ENCODE measurements at regions not wholly inside any gene's neighbourhood (a gene's known extent, or its start where the extent isn't known, plus 50 kb on each side); places are given as distances from the start of the nearest gene placed in this dataset.

DNA sequence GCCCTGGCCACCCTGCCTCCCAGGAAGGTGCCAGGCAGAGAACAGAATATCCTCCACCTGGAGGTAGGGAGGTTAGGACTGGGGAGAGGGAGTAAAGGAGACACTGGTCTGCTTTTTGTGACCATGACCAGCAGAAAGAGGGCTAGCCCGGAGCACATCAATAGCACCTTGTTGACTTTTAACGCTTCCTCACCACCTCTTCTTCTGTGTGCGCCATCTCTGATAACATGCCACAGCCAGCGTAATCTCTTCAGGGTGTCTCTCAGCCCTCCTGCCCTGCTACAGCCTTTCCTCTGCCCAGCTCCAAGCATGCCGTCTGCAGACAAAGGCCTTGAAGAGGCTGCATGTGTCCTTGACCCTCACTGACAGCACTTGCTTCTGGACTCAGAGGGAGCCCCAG, 50.9 kb upstream of the GJA5 start:
- Mint-ChIP-seq H3K4me1 (ENCODE audit: low read depth in 2 of 2) (no peaks in the 10 kb centered on the region), H3K4me3 (no peak overlapping the region), H3K36me3 (no peaks in the 10 kb centered on the region), H3K9me3 (no peaks in the 10 kb centered on the region), H3K27me3 (peaks cover 9 to 17% of the 10 kb centered on the region in 2 donors), H3K27ac (no peak overlapping the region)
- DNase-seq (ENCODE audit: low spot score) (no peak), ATAC-seq (peak in 1 of 2 donors; percentile 37)

DNA sequence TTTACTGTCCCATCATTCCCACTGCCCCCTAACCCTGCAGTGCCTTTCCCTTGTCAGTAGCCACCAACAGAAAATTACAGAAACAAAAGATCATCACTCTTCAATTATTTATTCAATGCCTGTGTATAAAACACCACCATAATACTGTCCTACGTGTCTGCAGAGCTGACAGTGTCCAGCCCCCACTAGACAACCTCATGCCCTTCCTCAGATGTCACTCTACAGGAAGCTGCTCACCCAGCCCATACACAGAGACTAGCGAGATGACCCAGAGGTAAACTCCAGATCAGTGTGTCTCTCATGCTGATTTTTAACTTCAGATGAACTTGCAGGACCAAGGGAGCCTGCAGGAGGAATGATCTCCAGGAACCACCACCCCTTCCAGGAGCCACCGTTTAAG, 51.3 kb upstream of the GJA5 start:
- Mint-ChIP-seq H3K27ac (no peak overlapping the region), H3K36me3 (no peaks in the 10 kb centered on the region), H3K9me3 (no peaks in the 10 kb centered on the region), H3K4me1 (ENCODE audit: low read depth in 2 of 2) (no peaks in the 10 kb centered on the region), H3K4me3 (no peak overlapping the region), H3K27me3 (peaks cover 9 to 17% of the 10 kb centered on the region in 2 donors)
- no peak for ATAC-seq
- DNase-seq (ENCODE audit: low spot score) = no peak

- Mint-ChIP-seq H3K27me3 (peaks cover 9 to 21% of the 10 kb centered on the region in 2 donors), H3K36me3 (no peaks in the 10 kb centered on the region), H3K9me3 (no peaks in the 10 kb centered on the region), H3K4me3 (no peak overlapping the region), H3K4me1 (ENCODE audit: low read depth in 2 of 2) (no peaks in the 10 kb centered on the region), H3K27ac (no peak overlapping the region)
- DNase-seq (ENCODE audit: low spot score) (no peak), ATAC-seq (no peak)
Measured at GRCh38 chr1:147812799-147813198, 52.4 kb upstream of the GJA5 start.

DNA sequence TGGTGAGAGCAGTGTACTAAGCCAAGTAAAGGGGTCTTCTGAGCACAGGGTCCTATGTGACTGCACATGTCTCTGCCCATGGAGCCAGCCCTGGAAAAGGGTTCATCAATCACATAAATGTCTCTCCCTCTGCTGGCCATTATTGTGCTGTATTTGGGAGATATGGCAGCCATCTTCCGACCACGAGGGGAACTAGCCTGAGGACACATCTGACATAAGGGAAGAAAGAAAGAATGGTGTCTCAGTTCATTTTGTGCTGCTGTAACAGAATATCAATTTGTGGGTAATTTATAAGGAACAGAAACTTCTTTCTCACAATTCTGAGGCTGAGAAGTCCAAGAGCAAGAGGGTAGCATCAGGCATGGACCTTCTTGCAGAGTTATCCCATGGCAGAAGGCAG, 55.1 kb upstream of the GJA5 start:
- Mint-ChIP-seq H3K27ac (no peak overlapping the region), H3K4me1 (ENCODE audit: low read depth in 2 of 2) (no peaks in the 10 kb centered on the region), H3K4me3 (no peak overlapping the region), H3K9me3 (no peaks in the 10 kb centered on the region), H3K27me3 (peaks cover 12 to 22% of the 10 kb centered on the region in 2 donors), H3K36me3 (no peaks in the 10 kb centered on the region)
- ATAC-seq = no peak
- DNase-seq (ENCODE audit: low spot score) = no peak

DNA sequence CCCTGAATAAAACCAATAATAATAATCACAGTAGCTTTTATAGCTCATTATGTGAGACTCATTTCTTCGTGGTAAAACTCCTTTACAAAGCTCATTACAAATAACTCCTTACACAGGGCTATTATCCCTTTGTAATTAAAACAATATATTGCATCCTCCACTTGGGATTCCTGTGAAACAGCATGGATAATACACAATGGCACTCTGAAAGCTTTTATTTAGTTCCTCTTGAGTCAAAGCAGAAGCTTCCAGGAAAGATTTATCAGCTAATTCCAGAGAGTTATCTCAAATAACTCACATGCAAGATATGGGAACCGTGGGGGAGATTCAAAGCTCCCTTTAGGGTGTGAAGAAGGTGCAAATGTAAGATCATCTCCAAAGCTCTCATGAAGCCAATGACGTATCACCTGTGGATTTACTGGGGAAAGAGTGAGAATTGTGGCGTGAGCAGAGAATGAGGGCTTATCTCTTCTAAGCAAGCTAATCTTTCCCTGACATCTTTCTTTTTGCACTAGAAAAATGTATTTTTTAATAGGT, 60.4 kb upstream of the GJA5 start:
- Mint-ChIP-seq H3K4me3 (no peak overlapping the region), H3K9me3 (no peaks in the 10 kb centered on the region), H3K36me3 (no peaks in the 10 kb centered on the region), H3K27me3 (peaks cover 10 to 16% of the 10 kb centered on the region in 2 donors), H3K27ac (no peak overlapping the region), H3K4me1 (ENCODE audit: low read depth in 2 of 2) (no peaks in the 10 kb centered on the region)
- DNase-seq (ENCODE audit: low spot score) (no peak), ATAC-seq (no peak)

- H3K4me1 Mint-ChIP-seq (ENCODE audit: low read depth in 2 of 2) = no peaks in the 10 kb centered on the region
- H3K27me3 Mint-ChIP-seq = peaks cover 8 to 16% of the 10 kb centered on the region in 2 donors
- no peak overlapping the region for H3K4me3 Mint-ChIP-seq
- no peaks in the 10 kb centered on the region for H3K36me3 Mint-ChIP-seq
- no peak overlapping the region for H3K27ac Mint-ChIP-seq
- no peak for ATAC-seq
- H3K9me3 Mint-ChIP-seq = no peaks in the 10 kb centered on the region
- no peak for DNase-seq (ENCODE audit: low spot score)
Measured at GRCh38 chr1:147821883-147822282, 61.5 kb upstream of the GJA5 start.

DNA sequence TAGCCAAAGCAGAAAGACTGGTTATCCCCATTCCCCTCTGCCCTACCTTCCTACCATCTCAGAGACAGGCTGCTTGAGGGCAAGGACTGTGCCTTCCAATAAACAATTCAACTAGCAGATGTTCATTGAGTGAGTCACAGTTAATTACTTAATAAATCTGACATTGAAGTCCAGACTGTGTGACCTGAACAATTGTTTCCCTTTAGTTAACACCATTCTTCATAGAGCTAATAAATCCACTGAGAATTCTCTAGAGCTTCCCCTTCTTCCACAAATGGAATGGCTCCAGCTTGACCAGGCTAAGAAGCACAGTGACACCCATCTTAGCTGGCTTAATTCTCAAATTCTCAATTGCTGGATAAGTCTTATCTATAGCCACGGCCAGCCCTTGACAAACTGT, 61.9 kb upstream of the GJA5 start:
- ATAC-seq (no peak), DNase-seq (ENCODE audit: low spot score) (no peak)
- H3K4me3 Mint-ChIP-seq = no peak overlapping the region
- peaks cover 8 to 17% of the 10 kb centered on the region in 2 donors for H3K27me3 Mint-ChIP-seq
- no peaks in the 10 kb centered on the region for H3K36me3 Mint-ChIP-seq
- H3K4me1 Mint-ChIP-seq (ENCODE audit: low read depth in 2 of 2) = no peaks in the 10 kb centered on the region
- no peak overlapping the region for H3K27ac Mint-ChIP-seq
- no peaks in the 10 kb centered on the region for H3K9me3 Mint-ChIP-seq

- no peak for ATAC-seq
- Mint-ChIP-seq H3K27ac (no peak overlapping the region), H3K36me3 (no peaks in the 10 kb centered on the region), H3K27me3 (peaks cover 14 to 22% of the 10 kb centered on the region in 2 donors), H3K4me1 (ENCODE audit: low read depth in 2 of 2) (no peaks in the 10 kb centered on the region), H3K4me3 (no peak overlapping the region), H3K9me3 (no peaks in the 10 kb centered on the region)
- DNase-seq (ENCODE audit: low spot score) = no peak
Measured at GRCh38 chr1:147824001-147824400, 63.6 kb upstream of the GJA5 start.

DNA sequence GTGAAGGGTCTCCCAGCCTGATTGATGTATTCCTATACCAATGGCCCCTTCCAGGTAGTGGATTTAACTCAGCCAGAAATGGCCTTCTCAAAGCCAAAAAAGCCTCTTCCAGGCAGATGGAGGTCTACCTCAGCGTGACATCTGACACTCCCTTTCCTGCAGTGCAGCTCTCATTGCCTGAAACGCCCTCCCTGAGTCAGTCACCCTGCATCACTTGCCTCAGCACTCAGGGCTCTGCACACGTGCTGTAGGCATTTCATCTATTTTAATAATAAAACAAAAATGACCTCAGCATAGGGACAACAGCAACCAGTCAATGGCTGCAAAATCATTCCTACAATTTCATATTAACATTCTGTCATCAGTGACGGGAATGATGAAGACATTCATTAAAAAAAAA, 64.4 kb upstream of the GJA5 start:
- no peaks in the 10 kb centered on the region for H3K9me3 Mint-ChIP-seq
- H3K4me1 Mint-ChIP-seq (ENCODE audit: low read depth in 2 of 2) = no peaks in the 10 kb centered on the region
- DNase-seq (ENCODE audit: low spot score) (no peak), ATAC-seq (no peak)
- no peak overlapping the region for H3K27ac Mint-ChIP-seq
- H3K4me3 Mint-ChIP-seq = no peak overlapping the region
- H3K36me3 Mint-ChIP-seq = no peaks in the 10 kb centered on the region
- H3K27me3 Mint-ChIP-seq = peaks cover 16 to 29% of the 10 kb centered on the region in 2 donors

GRCh38 chr1:147825586-147825985, 65.2 kb upstream of the GJA5 start:
- no peak for DNase-seq (ENCODE audit: low spot score)
- ATAC-seq = no peak
- Mint-ChIP-seq H3K27me3 (peaks cover 16 to 32% of the 10 kb centered on the region in 2 donors), H3K27ac (no peak overlapping the region), H3K36me3 (no peaks in the 10 kb centered on the region), H3K4me3 (no peak overlapping the region), H3K4me1 (ENCODE audit: low read depth in 2 of 2) (no peaks in the 10 kb centered on the region), H3K9me3 (no peaks in the 10 kb centered on the region)

GRCh38 chr1:147826259-147826658, 65.9 kb upstream of the GJA5 start:
- Mint-ChIP-seq H3K4me3 (no peak overlapping the region), H3K27ac (no peak overlapping the region), H3K27me3 (peaks cover 16 to 32% of the 10 kb centered on the region in 2 donors), H3K4me1 (ENCODE audit: low read depth in 2 of 2) (no peaks in the 10 kb centered on the region), H3K36me3 (no peaks in the 10 kb centered on the region), H3K9me3 (no peaks in the 10 kb centered on the region)
- DNase-seq (ENCODE audit: low spot score) (no peak), ATAC-seq (no peak)

- Mint-ChIP-seq H3K9me3 (no peaks in the 10 kb centered on the region), H3K4me1 (ENCODE audit: low read depth in 2 of 2) (peaks cover 0 to 6% of the 10 kb centered on the region in 2 donors), H3K4me3 (no peak overlapping the region), H3K36me3 (no peaks in the 10 kb centered on the region), H3K27ac (no peak overlapping the region), H3K27me3 (peaks cover 41 to 54% of the 10 kb centered on the region in 2 donors)
- DNase-seq (ENCODE audit: low spot score) (no peak), ATAC-seq (no peak)
Measured at GRCh38 chr1:147833231-147833860, 69.2 kb upstream of the GJA8 start.

DNA sequence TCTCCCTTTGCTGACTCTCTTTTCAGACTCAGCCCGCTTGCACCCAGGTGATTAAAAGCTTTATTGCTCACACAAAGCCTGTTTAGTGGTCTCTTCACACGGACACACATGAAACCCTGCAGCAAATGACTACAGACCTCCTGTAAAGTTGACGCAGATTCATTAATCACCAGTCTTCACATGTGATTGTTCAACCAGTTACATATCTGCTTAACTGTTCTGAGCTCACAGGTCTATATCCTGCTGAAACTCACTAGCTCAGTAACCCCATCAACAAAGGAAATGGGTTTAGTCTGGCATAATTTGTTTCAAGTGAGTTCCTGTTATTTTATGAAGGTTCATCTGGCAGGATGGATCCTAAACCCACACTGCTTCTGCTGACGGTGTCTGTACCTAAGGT, 68.4 kb upstream of the GJA8 start:
- H3K27me3 Mint-ChIP-seq = peaks cover 39 to 51% of the 10 kb centered on the region in 2 donors
- ATAC-seq (no peak), DNase-seq (ENCODE audit: low spot score) (no peak)
- peaks cover 0 to 7% of the 10 kb centered on the region in 2 donors for H3K4me1 Mint-ChIP-seq (ENCODE audit: low read depth in 2 of 2)
- no peak overlapping the region for H3K4me3 Mint-ChIP-seq
- no peaks in the 10 kb centered on the region for H3K36me3 Mint-ChIP-seq
- no peak overlapping the region for H3K27ac Mint-ChIP-seq
- no peaks in the 10 kb centered on the region for H3K9me3 Mint-ChIP-seq

DNA sequence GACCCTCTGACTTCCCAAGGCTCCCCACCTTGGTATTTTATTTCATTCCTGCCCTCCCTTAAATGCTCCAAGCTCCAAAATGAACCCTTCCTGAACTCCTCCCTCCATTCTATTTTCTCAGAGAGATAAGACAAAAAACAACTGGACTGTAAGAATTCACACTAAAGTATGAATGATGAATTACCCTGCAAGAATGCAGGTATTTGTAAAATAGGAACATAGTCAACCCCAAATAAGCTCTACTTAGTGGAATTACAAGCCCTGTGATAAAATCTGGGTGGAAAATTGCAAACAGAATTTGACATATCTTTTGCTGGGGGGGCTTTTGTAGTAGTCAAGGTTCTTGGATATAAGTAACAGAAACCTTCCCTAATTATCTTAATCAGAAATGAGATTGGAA, 67.8 kb upstream of the GJA8 start:
- H3K27me3 Mint-ChIP-seq = peaks cover 38 to 50% of the 10 kb centered on the region in 2 donors
- H3K4me1 Mint-ChIP-seq (ENCODE audit: low read depth in 2 of 2) = peaks cover 0 to 7% of the 10 kb centered on the region in 2 donors
- H3K36me3 Mint-ChIP-seq = no peaks in the 10 kb centered on the region
- ATAC-seq (no peak), DNase-seq (ENCODE audit: low spot score) (no peak)
- H3K9me3 Mint-ChIP-seq = no peaks in the 10 kb centered on the region
- no peak overlapping the region for H3K27ac Mint-ChIP-seq
- no peak overlapping the region for H3K4me3 Mint-ChIP-seq
